ENCODE measurements at regions not wholly inside any gene's neighbourhood (a gene's known extent, or its start where the extent isn't known, plus 50 kb on each side); places are given as distances from the start of the nearest gene placed in this dataset.

DNA sequence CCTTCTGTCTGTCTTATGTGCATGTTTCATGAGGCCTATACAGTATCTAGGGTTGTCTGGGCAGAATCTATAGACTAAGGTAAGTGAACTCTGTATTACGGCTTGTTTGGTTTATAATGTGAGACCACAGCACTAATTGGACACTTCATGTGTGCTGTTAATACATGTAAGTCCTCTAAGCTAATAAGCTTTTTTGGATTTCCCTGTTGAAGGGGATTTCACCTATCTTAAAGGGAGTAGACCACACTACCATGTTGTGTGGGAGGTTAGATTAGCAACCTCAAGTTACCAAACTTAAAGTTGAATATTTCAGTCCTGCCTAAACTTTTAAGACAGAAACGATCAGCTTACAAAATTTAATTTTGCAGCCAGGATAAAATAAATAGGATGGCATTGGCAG lies 189.8 kb upstream of the GOLIM4 start:
- Histone ChIP-seq H2AFZ (ENCODE audit: low read length) (no peak overlapping the region), H3F3A (ENCODE audit: insufficient read depth, low read length) (no peaks in the 10 kb centered on the region), H3K4me1 (ENCODE audit: insufficient read depth, low read length, severe bottlenecking) (peaks cover 5% of the 10 kb centered on the region), H3K4me2 (ENCODE audit: low read length) (no peak overlapping the region), H3K27ac (ENCODE audit: low read depth, low read length, poor library complexity, severe bottlenecking) (no peak overlapping the region), H3K9me3 (ENCODE audit: low read length) (no peaks in the 10 kb centered on the region), H3K9me2 (ENCODE audit: low read depth, low read length) (no peaks in the 10 kb centered on the region), H4K20me1 (ENCODE audit: insufficient read depth, low read length) (no peaks in the 10 kb centered on the region), H3K4me3 (ENCODE audit: low read depth, low read length, poor library complexity, severe bottlenecking) (no peak overlapping the region), H3K79me2 (ENCODE audit: insufficient read depth, low read length) (no peaks in the 10 kb centered on the region), H3K27me3 (ENCODE audit: insufficient read depth, low read length) (0 out of 2 replicates have a peak, but pooled peaks cover 4% of the 10 kb centered on the region), H3K36me3 (ENCODE audit: insufficient read depth, low read length) (no peaks in the 10 kb centered on the region), H3K9ac (ENCODE audit: low read length) (no peak overlapping the region)
- TF ChIP-seq EZH2 (IDR thresholded peaks at IDR 0.05; ENCODE audit: borderline replicate concordance, low read length) (no peak), CTCF (IDR thresholded peaks at IDR 0.05; ENCODE audit: low read length) (no peak)

DNA sequence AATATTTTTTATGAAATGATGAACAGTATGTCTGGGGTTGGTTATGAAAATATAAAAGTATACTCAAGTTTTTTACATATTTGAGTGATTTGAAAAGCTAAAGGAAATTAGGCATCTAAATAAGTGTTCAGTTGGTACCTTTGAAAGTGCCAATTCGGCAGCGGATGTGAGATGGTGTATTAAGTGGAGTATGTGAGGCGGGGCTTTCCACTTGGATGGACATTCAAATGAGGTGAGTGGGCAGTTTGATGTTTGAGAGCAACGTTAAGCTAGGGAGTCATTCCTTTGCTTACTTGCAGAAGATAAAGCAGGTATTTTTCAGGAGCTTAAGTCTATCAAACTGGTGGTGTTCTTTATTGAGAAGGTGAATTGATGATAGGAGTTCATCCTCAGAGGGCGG lies 189.0 kb upstream of the GOLIM4 start:
- Histone ChIP-seq H3K9ac (ENCODE audit: low read length) (no peak overlapping the region), H3F3A (ENCODE audit: insufficient read depth, low read length) (no peaks in the 10 kb centered on the region), H3K9me3 (ENCODE audit: low read length) (no peaks in the 10 kb centered on the region), H3K27me3 (ENCODE audit: insufficient read depth, low read length) (0 out of 2 replicates have a peak, but pooled peaks cover 4% of the 10 kb centered on the region), H3K4me2 (ENCODE audit: low read length) (no peak overlapping the region), H2AFZ (ENCODE audit: low read length) (no peak overlapping the region), H3K36me3 (ENCODE audit: insufficient read depth, low read length) (no peaks in the 10 kb centered on the region), H4K20me1 (ENCODE audit: insufficient read depth, low read length) (no peaks in the 10 kb centered on the region), H3K4me3 (ENCODE audit: low read depth, low read length, poor library complexity, severe bottlenecking) (no peak overlapping the region), H3K4me1 (ENCODE audit: insufficient read depth, low read length, severe bottlenecking) (peaks cover 5% of the 10 kb centered on the region), H3K27ac (ENCODE audit: low read depth, low read length, poor library complexity, severe bottlenecking) (no peak overlapping the region), H3K79me2 (ENCODE audit: insufficient read depth, low read length) (no peaks in the 10 kb centered on the region), H3K9me2 (ENCODE audit: low read depth, low read length) (no peaks in the 10 kb centered on the region)
- TF ChIP-seq EZH2 (IDR thresholded peaks at IDR 0.05; ENCODE audit: borderline replicate concordance, low read length) = no peak
- no peak for TF ChIP-seq CTCF (IDR thresholded peaks at IDR 0.05; ENCODE audit: low read length)

DNA sequence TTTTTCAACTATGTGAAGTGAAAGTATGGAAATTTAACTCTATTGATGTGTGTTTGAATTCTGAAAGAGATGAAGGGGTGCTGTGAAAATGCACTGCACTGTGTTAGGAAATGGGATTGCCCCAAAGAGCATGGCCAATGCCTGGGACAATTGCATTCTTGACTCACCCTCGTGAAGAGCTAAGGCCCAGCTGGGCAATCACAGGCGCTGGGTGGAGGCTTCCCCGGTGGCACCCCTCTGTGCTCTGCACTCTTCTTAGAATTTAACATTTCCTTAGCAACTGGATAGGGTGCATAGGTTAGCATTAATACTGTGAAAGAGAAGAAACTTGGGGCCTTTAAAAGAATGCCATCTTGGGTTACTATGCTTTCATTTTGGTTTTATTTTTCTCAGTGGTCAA lies 179.9 kb upstream of the GOLIM4 start:
- no peak overlapping the region for H2AFZ ChIP-seq (ENCODE audit: low read length)
- H3K4me3 ChIP-seq (ENCODE audit: low read depth, low read length, poor library complexity, severe bottlenecking) = no peak overlapping the region
- H3K36me3 ChIP-seq (ENCODE audit: insufficient read depth, low read length) = no peaks in the 10 kb centered on the region
- no peaks in the 10 kb centered on the region for H3K79me2 ChIP-seq (ENCODE audit: insufficient read depth, low read length)
- no peaks in the 10 kb centered on the region for H3F3A ChIP-seq (ENCODE audit: insufficient read depth, low read length)
- no peak overlapping the region for H3K27ac ChIP-seq (ENCODE audit: low read depth, low read length, poor library complexity, severe bottlenecking)
- no peaks in the 10 kb centered on the region for H3K4me1 ChIP-seq (ENCODE audit: insufficient read depth, low read length, severe bottlenecking)
- H4K20me1 ChIP-seq (ENCODE audit: insufficient read depth, low read length) = no peaks in the 10 kb centered on the region
- H3K9me2 ChIP-seq (ENCODE audit: low read depth, low read length) = no peaks in the 10 kb centered on the region
- H3K9ac ChIP-seq (ENCODE audit: low read length) = no peak overlapping the region
- no peak for TF ChIP-seq CTCF (IDR thresholded peaks at IDR 0.05; ENCODE audit: low read length)
- TF ChIP-seq EZH2 (IDR thresholded peaks at IDR 0.05; ENCODE audit: borderline replicate concordance, low read length) = no peak
- H3K9me3 ChIP-seq (ENCODE audit: low read length) = no peaks in the 10 kb centered on the region
- no peaks in the 10 kb centered on the region for H3K27me3 ChIP-seq (ENCODE audit: insufficient read depth, low read length)
- no peak overlapping the region for H3K4me2 ChIP-seq (ENCODE audit: low read length)
